OCI-LY1 (cell line): ENCODE measurements at regions not wholly inside any gene's neighbourhood (a gene's known extent, or its start where the extent isn't known, plus 50 kb on each side); places are given as distances from the start of the nearest gene placed in this dataset.

Source experiments
- CTCF ChIP-seq: fragments of 200-600 bp; sonication (generic), shearing (Covaris generic); IDR thresholded peaks from 2 replicates; pipeline ENCODE4 v1.5.1; 2017; ENCODE audit warnings: mild to moderate bottlenecking, antibody characterized with exemption, low read length, moderate library complexity, mixed read lengths
- EZH2 ChIP-seq: fragments of 200-600 bp; sonication (generic), shearing (Covaris generic); IDR thresholded peaks from 2 replicates; pipeline ENCODE4 v1.8.0; 2017; ENCODE audit warnings: borderline replicate concordance, mixed run types, mild to moderate bottlenecking, antibody characterized with exemption, low read length, moderate library complexity, mixed read lengths

- TF ChIP-seq CTCF (no peak), EZH2 (no peak)
These were observed 51.3 kb upstream of the FER start for GRCh38 chr5:108696407-108696806.
